B cell (primary cell): ENCODE measurements at regions not wholly inside any gene's neighbourhood (a gene's known extent, or its start where the extent isn't known, plus 50 kb on each side); places are given as distances from the start of the nearest gene placed in this dataset.

Experiments
- CTCF ChIP-seq: fragments of 200-600 bp; IDR thresholded peaks from one replicate; pipeline ENCODE4 v1.8.0; 2022; ENCODE audit warnings: antibody characterized with exemption, mild to moderate bottlenecking
- EZH2 ChIP-seq: IDR thresholded peaks from 2 replicates; pipeline ENCODE4 v1.6.1; 2012; ENCODE audit warnings: borderline replicate concordance, low read depth, mild to moderate bottlenecking, moderate library complexity, low read length; ENCODE audit not compliant: insufficient read depth, poor library complexity, severe bottlenecking

GRCh38 chrX:101160001-101160400, 59.6 kb upstream of the DRP2 start:
- TF ChIP-seq CTCF (no peak), EZH2 (no peak)
